Activated CD8-positive, alpha-beta T cell treated with anti-CD3 and anti-CD28 coated beads for 36 hours (primary cell): ENCODE measurements at regions not wholly inside any gene's neighbourhood (a gene's known extent, or its start where the extent isn't known, plus 50 kb on each side); places are given as distances from the start of the nearest gene placed in this dataset.

Source experiments
- ATAC-seq: fragments of 200-7000 bp; cut with Tn5 transposase; one replicate; pipeline ENCODE4 v1.10.0; 2021; ENCODE audit warnings: mild to moderate bottlenecking, moderate library complexity
- CTCF ChIA-PET: fragments of 350-600 bp; sonication (Branson Sonifier 250); formaldehyde crosslinking; loops from one replicate; lab custom pipeline; 2021; ENCODE audit warnings: antibody characterized with exemption; lab: Charles Lee
- POLR2A ChIA-PET: fragments of 350-600 bp; sonication (Branson Sonifier 250); formaldehyde crosslinking; loops from one replicate; lab custom pipeline; 2021; ENCODE audit warnings: antibody characterized with exemption; lab: Charles Lee
- DNase-seq: peaks from one replicate; pipeline ENCODE4 v3.0.0-alpha.2; 2020
- H3K27ac Mint-ChIP-seq: one replicate; pipeline ENCODE4 v1.8.0; 2021; ENCODE audit warnings: mild to moderate bottlenecking, mixed read lengths
- H3K27me3 Mint-ChIP-seq: one replicate; pipeline ENCODE4 v1.8.0; 2021; ENCODE audit warnings: mixed read lengths
- H3K36me3 Mint-ChIP-seq: one replicate; pipeline ENCODE4 v1.8.0; 2021; ENCODE audit warnings: low read depth, mixed read lengths
- H3K4me1 Mint-ChIP-seq: one replicate; pipeline ENCODE4 v1.8.0; 2021; ENCODE audit warnings: low read depth, mixed read lengths
- H3K4me3 Mint-ChIP-seq: one replicate; pipeline ENCODE4 v1.8.0; 2021; ENCODE audit warnings: mild to moderate bottlenecking, moderate library complexity, mixed read lengths
- H3K9me3 Mint-ChIP-seq: one replicate; pipeline ENCODE4 v1.8.0; 2021; ENCODE audit warnings: mixed read lengths
- intact Hi-C: fragments of 100-400 bp; cut with micrococcal nuclease; formaldehyde crosslinking; loops from one replicate; pipeline ENCODE4 v1.10.0; 2022
- TF ChIP-seq, protein P1 (sequence below): fragments of 200-600 bp; IDR thresholded peaks from one replicate; pipeline ENCODE4 v1.8.0; 2022; ENCODE audit warnings: antibody characterized with exemption, mild to moderate bottlenecking

DNA sequence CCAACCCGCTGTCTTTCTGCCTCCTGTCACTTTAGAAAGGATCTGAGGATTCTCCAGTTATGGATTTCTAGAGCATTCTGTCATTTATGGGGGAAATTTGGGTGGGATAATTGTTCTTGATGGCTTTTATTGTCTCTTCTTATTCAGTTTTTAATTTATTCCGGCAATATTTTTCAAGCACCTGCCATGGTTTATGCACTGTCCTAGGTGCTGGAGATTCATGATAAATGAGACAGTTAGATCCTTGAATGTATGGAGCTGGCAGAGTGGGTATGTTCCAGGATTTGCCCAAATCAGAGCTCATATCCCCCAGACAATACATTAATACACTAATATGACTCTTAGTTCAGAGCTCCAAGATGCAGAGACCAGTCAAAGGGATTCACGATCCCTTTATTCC, 146.8 kb upstream of the PRKCQ start:
- Mint-ChIP-seq H3K9me3 (no peaks in the 10 kb centered on the region), H3K27me3 (peaks cover 55% of the 10 kb centered on the region), H3K4me3 (no peak overlapping the region), H3K4me1 (peaks cover 6% of the 10 kb centered on the region), H3K27ac (no peak overlapping the region), H3K36me3 (no peaks in the 10 kb centered on the region)
- CTCF ChIA-PET, result interaction anchor here (0.5 kb wide), 1 partner anchor 245 kb away, joined by 5 read pairs; no protein-coding TSS in a partner anchor
- DNase-seq, result no peak
- intact Hi-C loops, result no loop called here
- no peak for ATAC-seq
- POLR2A ChIA-PET, result no interaction called here
- TF ChIP-seq, protein P1, sequence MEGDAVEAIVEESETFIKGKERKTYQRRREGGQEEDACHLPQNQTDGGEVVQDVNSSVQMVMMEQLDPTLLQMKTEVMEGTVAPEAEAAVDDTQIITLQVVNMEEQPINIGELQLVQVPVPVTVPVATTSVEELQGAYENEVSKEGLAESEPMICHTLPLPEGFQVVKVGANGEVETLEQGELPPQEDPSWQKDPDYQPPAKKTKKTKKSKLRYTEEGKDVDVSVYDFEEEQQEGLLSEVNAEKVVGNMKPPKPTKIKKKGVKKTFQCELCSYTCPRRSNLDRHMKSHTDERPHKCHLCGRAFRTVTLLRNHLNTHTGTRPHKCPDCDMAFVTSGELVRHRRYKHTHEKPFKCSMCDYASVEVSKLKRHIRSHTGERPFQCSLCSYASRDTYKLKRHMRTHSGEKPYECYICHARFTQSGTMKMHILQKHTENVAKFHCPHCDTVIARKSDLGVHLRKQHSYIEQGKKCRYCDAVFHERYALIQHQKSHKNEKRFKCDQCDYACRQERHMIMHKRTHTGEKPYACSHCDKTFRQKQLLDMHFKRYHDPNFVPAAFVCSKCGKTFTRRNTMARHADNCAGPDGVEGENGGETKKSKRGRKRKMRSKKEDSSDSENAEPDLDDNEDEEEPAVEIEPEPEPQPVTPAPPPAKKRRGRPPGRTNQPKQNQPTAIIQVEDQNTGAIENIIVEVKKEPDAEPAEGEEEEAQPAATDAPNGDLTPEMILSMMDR, result no peak

DNA sequence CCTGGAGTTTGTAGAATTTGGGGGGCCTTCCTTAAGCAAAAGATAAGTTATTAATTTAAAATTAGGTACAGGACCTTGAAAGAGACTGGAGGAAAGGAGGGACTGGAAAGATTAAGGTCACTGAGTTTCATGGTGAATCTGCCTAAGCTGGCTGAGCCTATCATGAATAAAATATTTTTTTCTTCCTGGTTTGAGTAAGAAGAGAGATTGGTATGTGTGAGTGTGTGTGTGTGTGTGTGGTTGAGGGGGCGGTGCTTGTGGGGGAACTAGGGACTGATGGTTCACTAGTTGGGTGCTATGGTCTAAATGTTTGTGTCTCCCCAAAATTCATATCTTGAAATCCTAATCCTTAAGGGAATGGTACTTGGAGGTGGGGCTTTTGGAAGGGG, 142.5 kb upstream of the PRKCQ start:
- DNase-seq (peak; percentile 54), ATAC-seq (peak; percentile 66)
- Mint-ChIP-seq H3K36me3 (no peaks in the 10 kb centered on the region), H3K4me3 (no peak overlapping the region), H3K4me1 (peaks cover 6% of the 10 kb centered on the region), H3K9me3 (peaks cover 2% of the 10 kb centered on the region), H3K27ac (no peak overlapping the region), H3K27me3 (peaks cover 52% of the 10 kb centered on the region)
- TF ChIP-seq, protein P1, result no peak
- CTCF ChIA-PET, result no interaction called here
- intact Hi-C loops, result no loop called here
- POLR2A ChIA-PET, result no interaction called here

DNA sequence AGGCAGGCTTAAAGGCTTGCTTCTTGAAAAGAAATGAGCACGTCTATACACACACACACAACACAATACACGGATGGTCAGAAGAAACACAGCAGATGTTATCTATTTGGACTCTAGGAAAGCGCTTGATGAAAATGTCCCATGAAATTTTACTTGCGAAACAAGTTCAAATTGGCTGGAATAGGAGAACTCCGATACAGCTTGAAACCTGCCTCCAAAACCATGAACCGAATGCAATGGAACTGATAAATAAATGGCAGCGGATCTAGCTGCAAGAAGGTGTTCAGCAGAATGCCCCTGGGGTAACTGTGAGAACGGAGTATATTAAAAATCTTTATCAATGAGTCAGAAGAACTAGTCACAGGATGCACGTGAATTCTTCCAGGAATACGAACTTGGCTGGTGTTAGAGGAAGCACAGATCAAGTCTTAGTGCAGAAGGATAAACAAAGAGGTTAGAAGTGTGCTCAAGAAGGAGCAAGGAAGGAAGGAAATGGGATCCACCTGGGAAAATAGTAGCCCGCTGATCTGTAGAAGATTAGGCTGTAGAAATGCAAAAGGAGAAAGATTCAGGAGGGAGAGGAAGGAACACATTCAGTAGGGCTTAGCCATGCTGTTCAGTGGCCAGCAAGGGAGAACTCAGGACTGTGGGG, 142.0 kb upstream of the PRKCQ start:
- POLR2A ChIA-PET, result no interaction called here

DNA sequence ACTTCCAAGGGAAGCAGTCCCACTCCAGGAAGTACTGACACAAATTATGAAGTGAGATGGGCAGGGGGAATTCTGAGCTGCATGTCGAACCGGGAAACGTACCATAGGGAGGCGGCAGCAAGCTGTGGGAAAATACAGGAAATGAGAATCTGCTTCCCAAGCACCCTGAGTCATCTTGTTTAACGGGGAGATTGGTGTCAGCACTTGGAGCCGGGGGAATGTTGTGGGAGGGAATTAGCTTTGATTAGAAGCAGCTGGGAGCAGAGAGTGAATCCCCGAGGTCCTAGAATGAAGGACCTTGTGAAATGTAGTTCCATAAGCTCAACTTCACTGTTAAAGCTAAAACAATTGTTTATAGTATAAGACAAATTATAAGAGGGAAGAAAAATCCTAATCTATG, 141.4 kb upstream of the PRKCQ start:
- H3K4me3 Mint-ChIP-seq, result no peak overlapping the region
- DNase-seq (no peak), ATAC-seq (no peak)
- peaks cover 6% of the 10 kb centered on the region for H3K4me1 Mint-ChIP-seq
- intact Hi-C loops, result no loop called here
- H3K27me3 Mint-ChIP-seq, result peaks cover 45% of the 10 kb centered on the region
- ChIA-PET POLR2A (no interaction called here), CTCF (interaction anchor here (1.3 kb wide), 1 partner anchor 52 kb away, joined by 3 read pairs; no protein-coding TSS in a partner anchor)
- no peaks in the 10 kb centered on the region for H3K36me3 Mint-ChIP-seq
- H3K9me3 Mint-ChIP-seq, result peaks cover 2% of the 10 kb centered on the region
- TF ChIP-seq, protein P1, result no peak
- no peak overlapping the region for H3K27ac Mint-ChIP-seq

More for the DNA sequence above, 142.0 kb upstream of the PRKCQ start:
- Mint-ChIP-seq H3K4me1 (peaks cover 6% of the 10 kb centered on the region), H3K36me3 (no peaks in the 10 kb centered on the region), H3K27ac (no peak overlapping the region), H3K4me3 (no peak overlapping the region), H3K9me3 (peaks cover 2% of the 10 kb centered on the region), H3K27me3 (peaks cover 48% of the 10 kb centered on the region)
- ATAC-seq (no peak), DNase-seq (no peak)
- CTCF ChIA-PET, result interaction anchor here (1.3 kb wide), 1 partner anchor 53 kb away, joined by 3 read pairs; no protein-coding TSS in a partner anchor
- TF ChIP-seq, protein P1, result no peak
- intact Hi-C loops, result no loop called here

DNA sequence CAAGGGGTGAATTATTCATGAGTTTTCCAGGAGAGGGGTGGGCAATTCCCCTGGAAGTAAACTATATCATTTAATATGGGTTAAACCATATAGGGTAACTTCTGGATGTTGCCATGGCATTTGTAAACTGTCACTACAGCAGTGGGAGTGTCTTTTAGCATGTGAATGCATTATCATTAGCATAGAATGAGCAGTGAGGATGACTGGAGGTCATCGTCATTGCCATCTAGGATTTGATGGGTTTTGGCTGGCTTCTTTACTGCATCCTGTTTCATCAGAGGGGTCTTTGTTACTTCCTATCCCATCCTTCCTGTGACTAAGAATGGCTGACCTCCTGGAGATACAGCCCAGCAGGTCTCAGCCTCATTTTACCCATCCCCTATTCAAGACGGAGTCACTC, 139.5 kb upstream of the PRKCQ start:
- Mint-ChIP-seq H3K27ac (no peak overlapping the region), H3K4me3 (no peak overlapping the region), H3K9me3 (peaks cover 2% of the 10 kb centered on the region), H3K36me3 (no peaks in the 10 kb centered on the region), H3K27me3 (peaks cover 42% of the 10 kb centered on the region), H3K4me1 (peaks cover 6% of the 10 kb centered on the region)
- ChIA-PET CTCF (no interaction called here), POLR2A (no interaction called here)
- DNase-seq, result no peak
- ATAC-seq, result no peak
- intact Hi-C loops, result loop anchor here (2.0 kb wide), 1 partner anchor 45 kb away; no protein-coding TSS in a partner anchor
- TF ChIP-seq, protein P1, result no peak
